ENCODE measurements at regions not wholly inside any gene's neighbourhood (a gene's known extent, or its start where the extent isn't known, plus 50 kb on each side); places are given as distances from the start of the nearest gene placed in this dataset.

GRCh38 chr10:44587488-44588318 lies 202.8 kb upstream of the CXCL12 start:
- H3K27ac ChIP-seq (ENCODE audit: insufficient read depth, low read length): no peak overlapping the region

GRCh38 chr10:44589181-44589943 lies 204.5 kb upstream of the CXCL12 start:
- no peak overlapping the region for H3K4me3 ChIP-seq (replicated peaks in 1 of 4; ENCODE audit: control extremely low read depth in 1 of 4, insufficient read depth in 1 of 4, low read depth in 3 of 4, low read length in 4 of 4)
- no peak overlapping the region for H3K27ac ChIP-seq (ENCODE audit: insufficient read depth, low read length)
- H3K4me2 ChIP-seq (ENCODE audit: extremely low read depth, insufficient read depth, low read length): no peak overlapping the region
- DNase-seq (ENCODE audit: low read depth in 2 of 2): no peak
- no peaks in the 10 kb centered on the region for H3K79me2 ChIP-seq (ENCODE audit: control insufficient read depth, insufficient read depth, low read length)
- H3K4me1 ChIP-seq (ENCODE audit: control insufficient read depth, extremely low read depth, insufficient read depth, low read length): no peaks in the 10 kb centered on the region
- H3K9ac ChIP-seq (ENCODE audit: insufficient read depth, low read length): no peak overlapping the region
- TF ChIP-seq CTCF (conservative IDR thresholded peaks at IDR 0.05 in 1 of 2, IDR thresholded peaks at IDR 0.05 in 1 of 2; ENCODE audit: low read depth in 1 of 2, low read length in 2 of 2) (no peak), EZH2 (IDR thresholded peaks at IDR 0.05; ENCODE audit: low read length, missing control alignments) (no peak)
- H3K36me3 ChIP-seq (ENCODE audit: control insufficient read depth, insufficient read depth, low read length): no peaks in the 10 kb centered on the region
- H4K20me1 ChIP-seq (ENCODE audit: control insufficient read depth, extremely low read depth, insufficient read depth, low read length): no peaks in the 10 kb centered on the region
- no peak overlapping the region for H2AFZ ChIP-seq (ENCODE audit: low read length)
- H3K9me3 ChIP-seq (ENCODE audit: control insufficient read depth, insufficient read depth, low read depth, low read length): no peaks in the 10 kb centered on the region
- no peaks in the 10 kb centered on the region for H3K27me3 ChIP-seq (ENCODE audit: control insufficient read depth, insufficient read depth, low read length)

More at GRCh38 chr10:44587488-44588318, 202.8 kb upstream of the CXCL12 start:
- Histone ChIP-seq H3K79me2 (ENCODE audit: control insufficient read depth, insufficient read depth, low read length) (no peaks in the 10 kb centered on the region), H3K4me3 (replicated peaks in 1 of 4; ENCODE audit: control extremely low read depth in 1 of 4, insufficient read depth in 1 of 4, low read depth in 3 of 4, low read length in 4 of 4) (no peak overlapping the region), H4K20me1 (ENCODE audit: control insufficient read depth, extremely low read depth, insufficient read depth, low read length) (no peaks in the 10 kb centered on the region), H2AFZ (ENCODE audit: low read length) (no peak overlapping the region), H3K9ac (ENCODE audit: insufficient read depth, low read length) (no peak overlapping the region), H3K27me3 (ENCODE audit: control insufficient read depth, insufficient read depth, low read length) (no peaks in the 10 kb centered on the region), H3K36me3 (ENCODE audit: control insufficient read depth, insufficient read depth, low read length) (no peaks in the 10 kb centered on the region), H3K4me1 (ENCODE audit: control insufficient read depth, extremely low read depth, insufficient read depth, low read length) (no peaks in the 10 kb centered on the region), H3K4me2 (ENCODE audit: extremely low read depth, insufficient read depth, low read length) (no peak overlapping the region), H3K9me3 (ENCODE audit: control insufficient read depth, insufficient read depth, low read depth, low read length) (no peaks in the 10 kb centered on the region)
- no peak for DNase-seq (ENCODE audit: low read depth in 2 of 2)
- TF ChIP-seq EZH2 (IDR thresholded peaks at IDR 0.05; ENCODE audit: low read length, missing control alignments) (no peak), CTCF (conservative IDR thresholded peaks at IDR 0.05 in 1 of 2, IDR thresholded peaks at IDR 0.05 in 1 of 2; ENCODE audit: low read depth in 1 of 2, low read length in 2 of 2) (no peak)

GRCh38 chr10:44589944-44590449 lies 205.1 kb upstream of the CXCL12 start:
- H3K4me2 ChIP-seq (ENCODE audit: extremely low read depth, insufficient read depth, low read length): no peak overlapping the region
- H3K79me2 ChIP-seq (ENCODE audit: control insufficient read depth, insufficient read depth, low read length): no peaks in the 10 kb centered on the region
- H2AFZ ChIP-seq (ENCODE audit: low read length): no peak overlapping the region
- no peak for DNase-seq (ENCODE audit: low read depth in 2 of 2)
- H3K9ac ChIP-seq (ENCODE audit: insufficient read depth, low read length): no peak overlapping the region
- H3K27ac ChIP-seq (ENCODE audit: insufficient read depth, low read length): no peak overlapping the region
- no peak for TF ChIP-seq CTCF (conservative IDR thresholded peaks at IDR 0.05 in 1 of 2, IDR thresholded peaks at IDR 0.05 in 1 of 2; ENCODE audit: low read depth in 1 of 2, low read length in 2 of 2)
- TF ChIP-seq EZH2 (IDR thresholded peaks at IDR 0.05; ENCODE audit: low read length, missing control alignments): no peak
- H3K9me3 ChIP-seq (ENCODE audit: control insufficient read depth, insufficient read depth, low read depth, low read length): no peaks in the 10 kb centered on the region
- no peaks in the 10 kb centered on the region for H4K20me1 ChIP-seq (ENCODE audit: control insufficient read depth, extremely low read depth, insufficient read depth, low read length)
- H3K4me1 ChIP-seq (ENCODE audit: control insufficient read depth, extremely low read depth, insufficient read depth, low read length): no peaks in the 10 kb centered on the region
- H3K36me3 ChIP-seq (ENCODE audit: control insufficient read depth, insufficient read depth, low read length): no peaks in the 10 kb centered on the region
- H3K27me3 ChIP-seq (ENCODE audit: control insufficient read depth, insufficient read depth, low read length): no peaks in the 10 kb centered on the region
- H3K4me3 ChIP-seq (replicated peaks in 1 of 4; ENCODE audit: control extremely low read depth in 1 of 4, insufficient read depth in 1 of 4, low read depth in 3 of 4, low read length in 4 of 4): no peak overlapping the region
